HCT116 (cell line): ENCODE measurements at regions not wholly inside any gene's neighbourhood (a gene's known extent, or its start where the extent isn't known, plus 50 kb on each side); places are given as distances from the start of the nearest gene placed in this dataset.

ENCODE experiments used
- ATAC-seq: fragments of 200-7000 bp; cut with Tn5 transposase; 2 replicates; pipeline ENCODE4 v1.9.1; 2020; ENCODE audit warnings: mild to moderate bottlenecking, moderate library complexity
- BruUV-seq: library from RNA; stranded (reverse); fragments of 400-500 nt; replicated peaks from 2 replicates; lab custom pipeline; 2021; lab: Mats Ljungman, UMichigan
- CTCF ChIA-PET: fragments of 300-600 bp; sonication (Branson Sonifier 250); formaldehyde crosslinking; loops from one replicate; lab custom pipeline; 2021; ENCODE audit warnings: antibody characterized with exemption; lab: Charles Lee
- POLR2A ChIA-PET: fragments of 300-600, 350-600 bp; sonication (Branson Sonifier 250); formaldehyde crosslinking; loops from one replicate; lab custom pipeline; 2021; ENCODE audit warnings: antibody characterized with exemption; lab: Charles Lee
- RAD21 ChIA-PET, 2 experiments: fragments of 300-600 bp; sonication (Branson Sonifier 250); formaldehyde crosslinking; loops; one replicate each; lab custom pipeline; 2023; ENCODE audit warnings: low total read pairs in 2 of 2; ENCODE audit not compliant: uncharacterized antibody in 2 of 2, unreplicated experiment in 2 of 2, low non-redundant PET in 1 of 2; lab: Charles Lee
- DNase-seq: peaks from one replicate; pipeline ENCODE4 v3.0.0-alpha.2; 2010; ENCODE audit warnings: low read depth, low spot score
- H2AFZ ChIP-seq: fragments of 200-600 bp; shearing (Covaris generic), sonication (generic); 2 replicates; pipeline ENCODE4 v1.6.1; 2017; ENCODE audit warnings: low read depth, mixed run types, mixed read lengths, antibody characterized with exemption, low read length; ENCODE audit not compliant: poor library complexity, severe bottlenecking
- H3K27ac ChIP-seq: 2 replicates; pipeline ENCODE4 v1.5.1; 2012; ENCODE audit warnings: low read depth, low read length
- H3K27me3 ChIP-seq: fragments of 200-600 bp; sonication (generic); 2 replicates; pipeline ENCODE4 v1.6.1; 2016; ENCODE audit warnings: mixed run types, low read length, mixed read lengths; ENCODE audit not compliant: insufficient read depth
- H3K36me3 ChIP-seq, 2 experiments: fragments of 200-500 bp in 1 of 2; fragments of 200-600 bp in 1 of 2; sonication (Bioruptor generic) in 1 of 2; sonication (generic) in 1 of 2; 2 replicates each; pipeline versions ENCODE4 v1.5.1 to v1.6.1; 2014 to 2016; ENCODE audit warnings: low read length in 2 of 2, inconsistent platforms in 1 of 2, mixed read lengths in 1 of 2, mixed run types in 1 of 2; ENCODE audit not compliant: insufficient read depth in 2 of 2, control insufficient read depth in 1 of 2
- H3K4me1 ChIP-seq, 2 experiments: fragments of 200-600 bp in 1 of 2; sonication (generic) in 1 of 2; 2 replicates each; pipeline versions ENCODE4 v1.5.1 to v1.6.1; 2012 to 2017; ENCODE audit warnings: low read length in 2 of 2, inconsistent platforms in 1 of 2, mild to moderate bottlenecking in 1 of 2, mixed read lengths in 1 of 2, mixed run types in 1 of 2, moderate library complexity in 1 of 2; ENCODE audit not compliant: insufficient read depth in 2 of 2, control insufficient read depth in 1 of 2
- H3K4me2 ChIP-seq: fragments of 200-600 bp; sonication (generic); 2 replicates; pipeline ENCODE4 v1.6.1; 2017; ENCODE audit warnings: mixed run types, low read length, mixed read lengths
- H3K4me3 ChIP-seq, 2 experiments: fragments of 200-600 bp in 1 of 2; sonication (generic) in 1 of 2; replicated peaks in 1 of 2; 2 replicates each; pipeline ENCODE4 v1.5.1; 2011 to 2016; ENCODE audit warnings: low read length in 2 of 2, control low read depth in 1 of 2, low read depth in 1 of 2, mild to moderate bottlenecking in 1 of 2, mixed read lengths in 1 of 2, mixed run types in 1 of 2
- H3K79me2 ChIP-seq: fragments of 200-600 bp; sonication (generic); 2 replicates; pipeline ENCODE4 v1.6.1; 2017; ENCODE audit warnings: mild to moderate bottlenecking, mixed run types, low read length, moderate library complexity, mixed read lengths; ENCODE audit not compliant: insufficient read depth
- H3K9ac ChIP-seq: fragments of 200-600 bp; sonication (generic); 2 replicates; pipeline ENCODE4 v1.6.1; 2016; ENCODE audit warnings: low read length, mixed read lengths
- H3K9me2 ChIP-seq: fragments of 200-600 bp; sonication (generic), shearing (Covaris generic); 2 replicates; pipeline ENCODE4 v1.6.1; 2017; ENCODE audit warnings: mixed run types, mild to moderate bottlenecking, moderate library complexity; ENCODE audit not compliant: insufficient read depth
- H3K9me3 ChIP-seq, 2 experiments: fragments of 200-500 bp in 1 of 2; fragments of 200-600 bp in 1 of 2; sonication (Bioruptor generic) in 1 of 2; sonication (generic) in 1 of 2; 2 replicates each; pipeline ENCODE4 v1.6.1; 2014 to 2017; ENCODE audit warnings: low read length in 2 of 2, mixed read lengths in 2 of 2, inconsistent platforms in 1 of 2, low read depth in 1 of 2, mild to moderate bottlenecking in 1 of 2, mixed run types in 1 of 2, moderate library complexity in 1 of 2; ENCODE audit not compliant: control insufficient read depth in 1 of 2, insufficient read depth in 1 of 2
- H4K20me1 ChIP-seq: fragments of 200-600 bp; sonication (generic), shearing (Covaris generic); 2 replicates; pipeline ENCODE4 v1.6.1; 2017; ENCODE audit warnings: mixed run types, mild to moderate bottlenecking, moderate library complexity; ENCODE audit not compliant: insufficient read depth
- CEBPB ChIP-seq: IDR thresholded peaks from 2 replicates; pipeline ENCODE4 v1.6.1; 2012; ENCODE audit warnings: low read depth
- EGR1 ChIP-seq: IDR thresholded peaks from 2 replicates; pipeline ENCODE4 v1.6.1; 2012; ENCODE audit warnings: low read depth
- ELF1 ChIP-seq: IDR thresholded peaks from 2 replicates; pipeline ENCODE4 v1.6.1; 2012; ENCODE audit warnings: low read depth, borderline replicate concordance
- EZH2 ChIP-seq: fragments of 200-600 bp; sonication (generic); IDR thresholded peaks from 2 replicates; pipeline ENCODE4 v1.6.1; 2017; ENCODE audit warnings: antibody characterized with exemption, mixed run types
- EZH2phosphoT487 ChIP-seq: fragments of 200-600 bp; IDR thresholded peaks from 2 replicates; pipeline ENCODE4 v1.6.1; 2018; ENCODE audit warnings: antibody characterized with exemption, borderline replicate concordance
- FOSL1 ChIP-seq: IDR thresholded peaks from 2 replicates; pipeline ENCODE4 v1.6.1; 2012; ENCODE audit warnings: low read depth
- JUND ChIP-seq: IDR thresholded peaks from 2 replicates; pipeline ENCODE4 v1.6.1; 2012
- POLR2A ChIP-seq: IDR thresholded peaks from 2 replicates; pipeline ENCODE4 v1.7.0; 2011; ENCODE audit warnings: borderline replicate concordance; ENCODE audit not compliant: insufficient read depth, insufficient read length; ENCODE audit errors: extremely low read depth
- SIN3A ChIP-seq: IDR thresholded peaks from 2 replicates; pipeline ENCODE4 v1.6.1; 2012; ENCODE audit warnings: low read depth
- SP1 ChIP-seq: IDR thresholded peaks from 2 replicates; pipeline ENCODE4 v1.6.1; 2012; ENCODE audit warnings: low read depth
- SRF ChIP-seq: IDR thresholded peaks from 2 replicates; pipeline ENCODE4 v1.6.1; 2012; ENCODE audit warnings: low read depth
- TCF7L2 ChIP-seq: IDR thresholded peaks from 2 replicates; pipeline ENCODE4 v1.7.0; 2011; ENCODE audit warnings: borderline replicate concordance, inconsistent platforms; ENCODE audit not compliant: insufficient read depth, insufficient read length; ENCODE audit errors: extremely low read depth
- YY1 ChIP-seq: IDR thresholded peaks from 2 replicates; pipeline ENCODE4 v1.6.1; 2011; ENCODE audit warnings: low read length, low read depth, moderate library complexity, mild to moderate bottlenecking; ENCODE audit not compliant: insufficient replicate concordance; ENCODE audit errors: extremely low read depth
- intact Hi-C: fragments of 100-400 bp; cut with micrococcal nuclease; formaldehyde crosslinking; loops from 2 replicates; pipeline ENCODE4 v1.10.0; 2022
- TF ChIP-seq, protein P1 (sequence below): IDR thresholded peaks from 2 replicates; pipeline ENCODE4 v1.6.1; 2012
- TF ChIP-seq, protein P2 (sequence below), 3 experiments: fragments of 200-600 bp in 1 of 3; sonication (generic) in 1 of 3; IDR thresholded peaks in 2 of 3; conservative IDR thresholded peaks in 1 of 3; 2 replicates each; pipeline ENCODE4 v1.5.1; 2012 to 2017; ENCODE audit warnings: low read depth in 2 of 3, low read length in 2 of 3, antibody characterized with exemption in 1 of 3, borderline replicate concordance in 1 of 3, control low read depth in 1 of 3, mild to moderate bottlenecking in 1 of 3, mixed read lengths in 1 of 3, mixed run types in 1 of 3, moderate library complexity in 1 of 3; ENCODE audit not compliant: insufficient read depth in 1 of 3
- TF ChIP-seq, protein P3 (sequence below): IDR thresholded peaks from 2 replicates; pipeline ENCODE4 v1.6.1; 2012
- TF ChIP-seq, protein P4 (sequence below): IDR thresholded peaks from 2 replicates; pipeline ENCODE4 v1.6.1; 2012; ENCODE audit warnings: low read depth

DNA sequence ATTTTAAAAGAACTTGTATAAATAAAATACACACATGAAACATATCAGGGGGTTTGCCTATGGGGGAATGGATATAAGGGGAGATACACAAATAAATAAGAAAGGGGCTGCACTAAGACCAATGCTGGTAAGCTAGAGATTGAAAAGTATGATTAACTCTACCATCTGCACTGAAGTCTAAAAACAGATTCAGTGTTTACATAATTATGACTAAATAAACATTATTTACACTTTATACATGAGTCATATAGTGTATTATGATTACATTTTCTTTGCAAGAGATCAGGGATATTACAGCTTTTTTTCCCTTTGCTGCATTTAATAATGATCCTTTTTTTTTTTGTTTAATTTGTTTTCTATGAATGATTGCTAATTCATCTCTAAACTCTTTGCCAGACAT lies 367.9 kb downstream of the TMEM38B start:
- ATAC-seq = no peak

More for the DNA sequence above, 367.9 kb downstream of the TMEM38B start:
- no peaks in the 10 kb centered on the region for H3K9me3 ChIP-seq
- H4K20me1 ChIP-seq = no peaks in the 10 kb centered on the region
- no peak overlapping the region for H3K4me2 ChIP-seq
- H3K4me1 ChIP-seq = no peaks in the 10 kb centered on the region
- H3K79me2 ChIP-seq = no peaks in the 10 kb centered on the region
- H3K27ac ChIP-seq = no peak overlapping the region
- H3K27me3 ChIP-seq = no peaks in the 10 kb centered on the region; the same call in 1 of the 2 replicates
- no peaks in the 10 kb centered on the region for H3K36me3 ChIP-seq
- DNase-seq = no peak
- RAD21 ChIA-PET = no interaction called here
- no TSS peak for BruUV-seq
- H2AFZ ChIP-seq = no peak overlapping the region
- CTCF ChIA-PET = no interaction called here
- no peak overlapping the region for H3K4me3 ChIP-seq
- TF ChIP-seq POLR2A (no peak), FOSL1 (no peak), CEBPB (no peak), SIN3A (no peak), SP1 (no peak), EGR1 (no peak), ELF1 (no peak), TCF7L2 (no peak), SRF (no peak), EZH2phosphoT487 (no peak), EZH2 (no peak), YY1 (no peak), JUND (no peak)
- TF ChIP-seq, protein P1, sequence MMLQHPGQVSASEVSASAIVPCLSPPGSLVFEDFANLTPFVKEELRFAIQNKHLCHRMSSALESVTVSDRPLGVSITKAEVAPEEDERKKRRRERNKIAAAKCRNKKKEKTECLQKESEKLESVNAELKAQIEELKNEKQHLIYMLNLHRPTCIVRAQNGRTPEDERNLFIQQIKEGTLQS = no peak
- TF ChIP-seq, protein P2, sequence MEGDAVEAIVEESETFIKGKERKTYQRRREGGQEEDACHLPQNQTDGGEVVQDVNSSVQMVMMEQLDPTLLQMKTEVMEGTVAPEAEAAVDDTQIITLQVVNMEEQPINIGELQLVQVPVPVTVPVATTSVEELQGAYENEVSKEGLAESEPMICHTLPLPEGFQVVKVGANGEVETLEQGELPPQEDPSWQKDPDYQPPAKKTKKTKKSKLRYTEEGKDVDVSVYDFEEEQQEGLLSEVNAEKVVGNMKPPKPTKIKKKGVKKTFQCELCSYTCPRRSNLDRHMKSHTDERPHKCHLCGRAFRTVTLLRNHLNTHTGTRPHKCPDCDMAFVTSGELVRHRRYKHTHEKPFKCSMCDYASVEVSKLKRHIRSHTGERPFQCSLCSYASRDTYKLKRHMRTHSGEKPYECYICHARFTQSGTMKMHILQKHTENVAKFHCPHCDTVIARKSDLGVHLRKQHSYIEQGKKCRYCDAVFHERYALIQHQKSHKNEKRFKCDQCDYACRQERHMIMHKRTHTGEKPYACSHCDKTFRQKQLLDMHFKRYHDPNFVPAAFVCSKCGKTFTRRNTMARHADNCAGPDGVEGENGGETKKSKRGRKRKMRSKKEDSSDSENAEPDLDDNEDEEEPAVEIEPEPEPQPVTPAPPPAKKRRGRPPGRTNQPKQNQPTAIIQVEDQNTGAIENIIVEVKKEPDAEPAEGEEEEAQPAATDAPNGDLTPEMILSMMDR (IDR thresholded peaks at IDR 0.05 in 2 of 3, conservative IDR thresholded peaks at IDR 0.05 in 1 of 3; ENCODE audit: borderline replicate concordance in 1 of 3, insufficient read depth in 1 of 3, low read depth in 2 of 3, low read length in 2 of 3) = no peak
- TF ChIP-seq, protein P3, sequence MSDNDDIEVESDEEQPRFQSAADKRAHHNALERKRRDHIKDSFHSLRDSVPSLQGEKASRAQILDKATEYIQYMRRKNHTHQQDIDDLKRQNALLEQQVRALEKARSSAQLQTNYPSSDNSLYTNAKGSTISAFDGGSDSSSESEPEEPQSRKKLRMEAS = no peak
- TF ChIP-seq, protein P4, sequence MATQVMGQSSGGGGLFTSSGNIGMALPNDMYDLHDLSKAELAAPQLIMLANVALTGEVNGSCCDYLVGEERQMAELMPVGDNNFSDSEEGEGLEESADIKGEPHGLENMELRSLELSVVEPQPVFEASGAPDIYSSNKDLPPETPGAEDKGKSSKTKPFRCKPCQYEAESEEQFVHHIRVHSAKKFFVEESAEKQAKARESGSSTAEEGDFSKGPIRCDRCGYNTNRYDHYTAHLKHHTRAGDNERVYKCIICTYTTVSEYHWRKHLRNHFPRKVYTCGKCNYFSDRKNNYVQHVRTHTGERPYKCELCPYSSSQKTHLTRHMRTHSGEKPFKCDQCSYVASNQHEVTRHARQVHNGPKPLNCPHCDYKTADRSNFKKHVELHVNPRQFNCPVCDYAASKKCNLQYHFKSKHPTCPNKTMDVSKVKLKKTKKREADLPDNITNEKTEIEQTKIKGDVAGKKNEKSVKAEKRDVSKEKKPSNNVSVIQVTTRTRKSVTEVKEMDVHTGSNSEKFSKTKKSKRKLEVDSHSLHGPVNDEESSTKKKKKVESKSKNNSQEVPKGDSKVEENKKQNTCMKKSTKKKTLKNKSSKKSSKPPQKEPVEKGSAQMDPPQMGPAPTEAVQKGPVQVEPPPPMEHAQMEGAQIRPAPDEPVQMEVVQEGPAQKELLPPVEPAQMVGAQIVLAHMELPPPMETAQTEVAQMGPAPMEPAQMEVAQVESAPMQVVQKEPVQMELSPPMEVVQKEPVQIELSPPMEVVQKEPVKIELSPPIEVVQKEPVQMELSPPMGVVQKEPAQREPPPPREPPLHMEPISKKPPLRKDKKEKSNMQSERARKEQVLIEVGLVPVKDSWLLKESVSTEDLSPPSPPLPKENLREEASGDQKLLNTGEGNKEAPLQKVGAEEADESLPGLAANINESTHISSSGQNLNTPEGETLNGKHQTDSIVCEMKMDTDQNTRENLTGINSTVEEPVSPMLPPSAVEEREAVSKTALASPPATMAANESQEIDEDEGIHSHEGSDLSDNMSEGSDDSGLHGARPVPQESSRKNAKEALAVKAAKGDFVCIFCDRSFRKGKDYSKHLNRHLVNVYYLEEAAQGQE = no peak
- no peaks in the 10 kb centered on the region for H3K9me2 ChIP-seq
- intact Hi-C loops = no loop called here
- H3K9ac ChIP-seq = no peak overlapping the region
- POLR2A ChIA-PET = no interaction called here
